ENCODE measurements at regions not wholly inside any gene's neighbourhood (a gene's known extent, or its start where the extent isn't known, plus 50 kb on each side); places are given as distances from the start of the nearest gene placed in this dataset.

DNA sequence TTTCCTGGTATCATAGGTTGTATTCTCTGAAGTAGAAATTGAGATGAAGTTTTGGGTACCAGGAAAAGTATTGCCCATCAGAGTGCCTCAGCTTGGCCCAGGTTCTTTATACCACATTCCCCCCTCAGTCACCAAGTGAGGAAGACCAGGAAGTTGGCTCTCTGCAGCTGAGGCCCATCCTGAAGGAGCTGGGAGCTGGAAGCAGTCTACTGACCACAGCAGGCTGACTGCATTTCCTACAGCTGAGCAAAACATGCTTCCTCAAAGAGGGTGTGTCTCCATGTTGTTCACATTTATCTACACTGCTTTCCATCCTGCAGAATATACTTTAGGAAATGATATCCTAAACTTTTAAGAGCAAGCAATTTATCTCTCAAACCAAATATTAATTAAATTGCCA lies 654.6 kb downstream of the ELAVL2 start:
- Mint-ChIP-seq H3K27ac (no peak overlapping the region), H3K4me1 (no peaks in the 10 kb centered on the region), H3K27me3 (ENCODE audit: low read depth in 2 of 2) (no peaks in the 10 kb centered on the region), H3K36me3 (no peaks in the 10 kb centered on the region), H3K9me3 (peaks cover 21 to 33% of the 10 kb centered on the region in 2 donors), H3K4me3 (no peak overlapping the region)
- H3K27me3 ChIP-seq (ENCODE audit: control insufficient read depth, insufficient read depth, low read length) = no peaks in the 10 kb centered on the region
- H3K27ac ChIP-seq (ENCODE audit: low read length) = no peak overlapping the region
- no peaks in the 10 kb centered on the region for H3K9me3 ChIP-seq (ENCODE audit: control insufficient read depth, insufficient read depth, low read length)
- H3K4me3 ChIP-seq (ENCODE audit: low read length) = no peak overlapping the region
- TF ChIP-seq, protein P1, sequence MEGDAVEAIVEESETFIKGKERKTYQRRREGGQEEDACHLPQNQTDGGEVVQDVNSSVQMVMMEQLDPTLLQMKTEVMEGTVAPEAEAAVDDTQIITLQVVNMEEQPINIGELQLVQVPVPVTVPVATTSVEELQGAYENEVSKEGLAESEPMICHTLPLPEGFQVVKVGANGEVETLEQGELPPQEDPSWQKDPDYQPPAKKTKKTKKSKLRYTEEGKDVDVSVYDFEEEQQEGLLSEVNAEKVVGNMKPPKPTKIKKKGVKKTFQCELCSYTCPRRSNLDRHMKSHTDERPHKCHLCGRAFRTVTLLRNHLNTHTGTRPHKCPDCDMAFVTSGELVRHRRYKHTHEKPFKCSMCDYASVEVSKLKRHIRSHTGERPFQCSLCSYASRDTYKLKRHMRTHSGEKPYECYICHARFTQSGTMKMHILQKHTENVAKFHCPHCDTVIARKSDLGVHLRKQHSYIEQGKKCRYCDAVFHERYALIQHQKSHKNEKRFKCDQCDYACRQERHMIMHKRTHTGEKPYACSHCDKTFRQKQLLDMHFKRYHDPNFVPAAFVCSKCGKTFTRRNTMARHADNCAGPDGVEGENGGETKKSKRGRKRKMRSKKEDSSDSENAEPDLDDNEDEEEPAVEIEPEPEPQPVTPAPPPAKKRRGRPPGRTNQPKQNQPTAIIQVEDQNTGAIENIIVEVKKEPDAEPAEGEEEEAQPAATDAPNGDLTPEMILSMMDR (IDR thresholded peaks at IDR 0.05) = no peak
- intact Hi-C loops (cut with micrococcal nuclease) = no loop called here
- ATAC-seq (no peak), DNase-seq (no peak)
- no peaks in the 10 kb centered on the region for H3K36me3 ChIP-seq (ENCODE audit: control insufficient read depth, insufficient read depth, low read length)
- H3K4me1 ChIP-seq (ENCODE audit: control insufficient read depth, insufficient read depth, low read length) = no peaks in the 10 kb centered on the region

- Histone ChIP-seq H3K4me1 (ENCODE audit: control insufficient read depth, insufficient read depth, low read length) (no peaks in the 10 kb centered on the region), H3K27me3 (ENCODE audit: control insufficient read depth, insufficient read depth, low read length) (no peaks in the 10 kb centered on the region), H3K4me3 (ENCODE audit: low read length) (no peak overlapping the region), H3K36me3 (ENCODE audit: control insufficient read depth, insufficient read depth, low read length) (no peaks in the 10 kb centered on the region), H3K27ac (ENCODE audit: low read length) (no peak overlapping the region), H3K9me3 (ENCODE audit: control insufficient read depth, insufficient read depth, low read length) (no peaks in the 10 kb centered on the region)
- no peak overlapping the region for H3K27ac Mint-ChIP-seq
- no peak for DNase-seq
- no peaks in the 10 kb centered on the region for H3K36me3 Mint-ChIP-seq
- H3K27me3 Mint-ChIP-seq (ENCODE audit: low read depth in 2 of 2) = no peaks in the 10 kb centered on the region
- H3K4me3 Mint-ChIP-seq = no peak overlapping the region
- TF ChIP-seq, protein P1 (IDR thresholded peaks at IDR 0.05) = no peak
- no CpG with 5 or more reads among the region's 4 CpGs for WGBS (ENCODE audit: insufficient coverage)
- no peaks in the 10 kb centered on the region for H3K4me1 Mint-ChIP-seq
- ATAC-seq = no peak
- intact Hi-C loops (cut with micrococcal nuclease) = no loop called here
- peaks cover 18 to 29% of the 10 kb centered on the region in 2 donors for H3K9me3 Mint-ChIP-seq
Observed at GRCh38 chr9:23172206-23172605, 653.8 kb downstream of the ELAVL2 start.

DNA sequence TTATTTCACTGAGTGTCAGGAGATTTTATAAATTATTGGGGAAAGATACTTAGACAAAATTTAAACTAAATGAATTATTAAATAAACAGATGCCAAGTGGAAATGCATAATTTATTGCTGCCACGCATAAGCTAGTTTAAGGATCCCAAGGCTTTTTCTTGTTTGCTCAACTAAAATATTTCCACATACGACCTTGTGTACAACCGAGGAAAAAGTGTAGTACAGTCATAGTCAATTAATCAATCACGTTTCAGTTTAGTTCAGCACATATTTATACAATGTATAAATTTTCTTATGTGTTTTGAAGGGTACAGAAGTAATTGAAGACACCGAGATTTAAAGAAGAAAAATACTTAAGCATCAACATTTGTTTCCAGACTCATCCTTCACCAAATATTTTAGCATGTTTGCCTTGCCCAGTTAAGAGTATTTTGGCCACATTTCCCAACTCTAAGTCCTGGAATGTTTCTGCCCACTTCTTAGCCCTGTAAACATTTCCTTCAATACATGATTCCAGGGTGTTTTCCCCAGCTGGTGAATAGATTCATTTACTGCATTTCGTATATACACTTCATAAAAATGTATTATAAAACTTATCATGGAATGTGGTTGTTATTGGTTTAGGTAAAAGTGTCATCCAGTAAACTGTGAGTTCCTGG lies 652.9 kb downstream of the ELAVL2 start:
- Mint-ChIP-seq H3K9me3 (peaks cover 15 to 30% of the 10 kb centered on the region in 2 donors), H3K4me1 (no peaks in the 10 kb centered on the region), H3K27me3 (ENCODE audit: low read depth in 2 of 2) (no peaks in the 10 kb centered on the region), H3K4me3 (no peak overlapping the region), H3K36me3 (no peaks in the 10 kb centered on the region), H3K27ac (no peak overlapping the region)
- 93% methylated on average over 3 of the region's 6 CpGs for WGBS (ENCODE audit: insufficient coverage)
- H3K27ac ChIP-seq (ENCODE audit: low read length) = no peak overlapping the region
- H3K36me3 ChIP-seq (ENCODE audit: control insufficient read depth, insufficient read depth, low read length) = no peaks in the 10 kb centered on the region
- no peaks in the 10 kb centered on the region for H3K9me3 ChIP-seq (ENCODE audit: control insufficient read depth, insufficient read depth, low read length)
- H3K27me3 ChIP-seq (ENCODE audit: control insufficient read depth, insufficient read depth, low read length) = no peaks in the 10 kb centered on the region
- no peak for DNase-seq
- H3K4me3 ChIP-seq (ENCODE audit: low read length) = no peak overlapping the region
- no peak for ATAC-seq
- no peaks in the 10 kb centered on the region for H3K4me1 ChIP-seq (ENCODE audit: control insufficient read depth, insufficient read depth, low read length)
- TF ChIP-seq, protein P1 (IDR thresholded peaks at IDR 0.05) = no peak
- intact Hi-C loops (cut with micrococcal nuclease) = no loop called here

DNA sequence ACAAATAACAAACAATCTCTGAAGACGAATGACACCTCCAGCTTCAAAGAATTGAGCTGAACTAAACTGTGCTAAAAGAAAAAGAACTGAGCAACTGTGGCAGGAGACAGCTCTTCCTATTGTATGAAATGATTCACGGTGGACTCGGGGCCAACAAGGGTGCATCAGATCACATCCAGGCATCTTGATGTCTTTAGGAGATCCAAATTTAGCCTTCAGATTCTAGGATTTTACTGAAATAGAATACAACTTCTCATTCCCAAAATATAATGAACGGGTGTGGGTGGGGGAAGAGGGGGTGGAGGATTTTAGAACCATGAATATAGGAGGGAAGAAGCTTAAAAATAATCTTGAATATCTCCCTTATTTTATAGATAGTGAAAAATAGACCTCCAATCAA lies 631.8 kb downstream of the ELAVL2 start:
- no peaks in the 10 kb centered on the region for H3K4me1 ChIP-seq (ENCODE audit: control insufficient read depth, insufficient read depth, low read length)
- ATAC-seq = no peak
- TF ChIP-seq, protein P1 (IDR thresholded peaks at IDR 0.05) = no peak
- Mint-ChIP-seq H3K4me1 (no peaks in the 10 kb centered on the region), H3K9me3 (peaks cover 12 to 16% of the 10 kb centered on the region in 2 donors), H3K27ac (no peak overlapping the region), H3K36me3 (no peaks in the 10 kb centered on the region), H3K4me3 (no peak overlapping the region), H3K27me3 (ENCODE audit: low read depth in 2 of 2) (no peaks in the 10 kb centered on the region)
- no peak overlapping the region for H3K4me3 ChIP-seq (ENCODE audit: low read length)
- no peaks in the 10 kb centered on the region for H3K9me3 ChIP-seq (ENCODE audit: control insufficient read depth, insufficient read depth, low read length)
- no peaks in the 10 kb centered on the region for H3K36me3 ChIP-seq (ENCODE audit: control insufficient read depth, insufficient read depth, low read length)
- 84% methylated on average over 3 of the region's 4 CpGs for WGBS (ENCODE audit: insufficient coverage)
- intact Hi-C loops (cut with micrococcal nuclease) = no loop called here
- H3K27ac ChIP-seq (ENCODE audit: low read length) = no peak overlapping the region
- no peak for DNase-seq
- no peaks in the 10 kb centered on the region for H3K27me3 ChIP-seq (ENCODE audit: control insufficient read depth, insufficient read depth, low read length)
